ENCODE measurements at regions not wholly inside any gene's neighbourhood (a gene's known extent, or its start where the extent isn't known, plus 50 kb on each side); places are given as distances from the start of the nearest gene placed in this dataset.

DNA sequence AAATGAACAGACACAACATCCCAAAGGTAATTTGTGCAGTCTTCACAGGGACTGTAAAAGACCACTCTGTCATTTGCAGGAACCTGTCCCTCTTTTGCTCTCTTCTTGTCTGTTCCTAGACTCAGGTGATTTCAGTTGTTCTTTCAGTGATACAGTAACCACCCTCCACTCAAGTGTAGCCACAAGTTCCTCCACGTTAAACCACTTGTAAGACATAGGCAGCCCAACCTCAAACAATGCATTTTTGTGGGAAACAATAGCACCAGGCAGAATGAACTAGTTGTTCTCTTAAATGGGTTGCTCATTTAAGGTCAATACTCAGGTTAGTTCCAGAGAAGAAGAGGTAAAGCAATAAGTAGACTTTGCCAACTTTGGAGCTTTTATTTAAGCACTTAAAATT, 359.4 kb downstream of the MZT1 start:
- no peak overlapping the region for H3K9ac ChIP-seq
- TF ChIP-seq CTCF (IDR thresholded peaks at IDR 0.05), result no peak
- H3K36me3 ChIP-seq (ENCODE audit: control insufficient read depth, insufficient read depth, low read length), result no peaks in the 10 kb centered on the region
- no peaks in the 10 kb centered on the region for H3K4me1 ChIP-seq
- no peak overlapping the region for H3K27ac ChIP-seq
- H3K9me3 ChIP-seq (ENCODE audit: control insufficient read depth, low read length), result no peaks in the 10 kb centered on the region
- H3K79me2 ChIP-seq, result no peaks in the 10 kb centered on the region
- no peaks in the 10 kb centered on the region for H3K27me3 ChIP-seq (ENCODE audit: control insufficient read depth, insufficient read depth, low read length)
- no peak overlapping the region for H3K4me2 ChIP-seq (ENCODE audit: low read length)
- no peak overlapping the region for H3K4me3 ChIP-seq (ENCODE audit: low read depth, low read length)
- H2AFZ ChIP-seq, result no peak overlapping the region

DNA sequence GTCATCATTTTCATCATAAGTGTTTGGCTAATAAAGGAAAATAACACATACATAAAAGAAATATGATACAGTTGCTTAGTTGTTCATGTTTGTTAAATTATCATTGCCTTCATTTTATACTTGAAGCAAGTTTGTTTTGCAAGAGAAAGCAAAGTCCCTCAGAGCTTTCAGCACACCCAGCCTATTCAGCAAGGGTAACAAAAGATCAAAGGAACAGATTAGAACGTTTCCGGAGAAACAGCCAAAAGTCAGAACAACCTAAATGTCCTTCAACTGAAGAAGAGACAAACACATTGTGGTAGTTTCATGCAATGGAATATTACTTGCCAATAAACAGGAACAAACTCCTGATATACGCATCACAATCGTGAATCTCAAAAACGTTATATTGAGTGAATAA, 380.7 kb downstream of the MZT1 start:
- Histone ChIP-seq H3K36me3 (ENCODE audit: control insufficient read depth, insufficient read depth, low read length) (no peaks in the 10 kb centered on the region), H3K4me3 (ENCODE audit: low read depth, low read length) (no peak overlapping the region), H3K9ac (no peak overlapping the region), H3K4me2 (ENCODE audit: low read length) (no peak overlapping the region), H3K27ac (no peak overlapping the region), H2AFZ (no peak overlapping the region), H3K9me3 (ENCODE audit: control insufficient read depth, low read length) (no peaks in the 10 kb centered on the region), H3K27me3 (ENCODE audit: control insufficient read depth, insufficient read depth, low read length) (no peaks in the 10 kb centered on the region), H3K4me1 (no peaks in the 10 kb centered on the region), H3K79me2 (no peaks in the 10 kb centered on the region)
- TF ChIP-seq CTCF (IDR thresholded peaks at IDR 0.05), result no peak

GRCh38 chr13:72342364-72342763, 385.1 kb downstream of the MZT1 start:
- Histone ChIP-seq H3K4me3 (ENCODE audit: low read depth, low read length) (no peak overlapping the region), H3K36me3 (ENCODE audit: control insufficient read depth, insufficient read depth, low read length) (no peaks in the 10 kb centered on the region)
- no peak for TF ChIP-seq CTCF (IDR thresholded peaks at IDR 0.05)

DNA sequence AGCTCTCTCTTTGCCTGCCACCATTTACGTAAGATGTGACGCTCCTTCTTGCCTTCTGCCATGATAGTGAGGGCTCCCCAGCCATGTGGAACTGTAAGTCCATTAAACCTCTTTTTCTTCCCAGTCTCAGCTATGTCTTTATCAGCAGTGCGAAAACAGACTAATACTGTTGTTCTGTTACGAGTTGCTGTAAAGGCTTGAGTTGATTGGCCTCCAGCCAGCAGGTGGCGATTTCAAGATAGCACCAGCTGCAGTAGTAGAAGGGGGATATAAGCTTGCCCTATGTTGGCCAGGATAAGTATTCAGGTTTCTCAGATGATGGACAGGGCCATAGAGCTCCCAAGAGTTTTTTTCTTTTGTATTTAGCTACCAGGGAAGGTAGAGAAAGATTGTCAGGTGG, 385.5 kb downstream of the MZT1 start:
- H3K27me3 ChIP-seq (ENCODE audit: control insufficient read depth, insufficient read depth, low read length), result no peaks in the 10 kb centered on the region
- H3K9ac ChIP-seq, result no peak overlapping the region
- H2AFZ ChIP-seq, result no peak overlapping the region
- H3K4me2 ChIP-seq (ENCODE audit: low read length), result no peak overlapping the region
- H3K4me1 ChIP-seq, result no peaks in the 10 kb centered on the region
- TF ChIP-seq CTCF (IDR thresholded peaks at IDR 0.05), result no peak
- H3K36me3 ChIP-seq (ENCODE audit: control insufficient read depth, insufficient read depth, low read length), result no peaks in the 10 kb centered on the region
- no peak overlapping the region for H3K27ac ChIP-seq
- no peak overlapping the region for H3K4me3 ChIP-seq (ENCODE audit: low read depth, low read length)
- H3K9me3 ChIP-seq (ENCODE audit: control insufficient read depth, low read length), result no peaks in the 10 kb centered on the region
- no peaks in the 10 kb centered on the region for H3K79me2 ChIP-seq

More at GRCh38 chr13:72342364-72342763, 385.1 kb downstream of the MZT1 start:
- Histone ChIP-seq H3K27me3 (ENCODE audit: control insufficient read depth, insufficient read depth, low read length) (no peaks in the 10 kb centered on the region), H3K4me1 (no peaks in the 10 kb centered on the region), H3K9me3 (ENCODE audit: control insufficient read depth, low read length) (no peaks in the 10 kb centered on the region), H2AFZ (no peak overlapping the region), H3K4me2 (ENCODE audit: low read length) (no peak overlapping the region), H3K27ac (no peak overlapping the region), H3K9ac (no peak overlapping the region), H3K79me2 (no peaks in the 10 kb centered on the region)

DNA sequence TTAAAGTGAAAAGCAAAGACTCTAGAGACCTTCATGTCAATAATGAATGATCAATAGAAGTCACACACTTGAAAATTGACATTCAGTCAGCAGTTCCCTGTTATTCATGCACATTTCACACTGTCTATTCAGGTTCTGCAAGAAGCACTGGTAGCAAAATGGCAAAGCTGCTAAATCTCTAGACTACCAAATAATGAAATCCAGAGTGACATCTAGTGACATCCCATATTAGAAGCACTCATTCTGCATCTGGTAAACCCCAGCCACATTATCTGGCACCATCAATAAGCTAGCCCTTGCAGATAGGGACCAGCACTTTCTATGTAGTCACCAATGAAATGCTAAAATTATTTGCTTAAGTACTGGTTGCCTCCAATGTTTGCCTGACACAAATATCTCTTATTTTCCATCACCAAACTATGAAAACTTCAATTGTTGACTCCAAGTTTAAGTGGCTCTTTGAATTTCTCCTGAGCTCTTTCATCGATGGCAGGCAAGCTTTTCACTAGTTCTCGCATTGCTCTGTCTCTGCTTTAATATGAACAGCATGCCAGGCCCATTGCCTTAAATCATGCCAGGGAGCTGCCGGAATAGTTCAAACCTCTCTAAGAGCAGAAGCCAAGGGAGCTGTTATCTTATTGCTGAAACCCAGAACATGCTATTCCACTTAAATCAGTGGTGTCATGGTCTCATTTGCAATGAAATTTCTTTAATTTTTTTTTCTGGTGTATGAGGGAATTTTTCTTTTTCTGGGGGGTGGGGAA, 409.9 kb downstream of the MZT1 start:
- no peak overlapping the region for H3K4me2 ChIP-seq (ENCODE audit: low read length)
- H3K9ac ChIP-seq, result no peak overlapping the region
- no peaks in the 10 kb centered on the region for H3K9me3 ChIP-seq (ENCODE audit: control insufficient read depth, low read length)
- H3K27ac ChIP-seq, result no peak overlapping the region
- H2AFZ ChIP-seq, result no peak overlapping the region
- no peaks in the 10 kb centered on the region for H3K36me3 ChIP-seq (ENCODE audit: control insufficient read depth, insufficient read depth, low read length)
- no peaks in the 10 kb centered on the region for H3K27me3 ChIP-seq (ENCODE audit: control insufficient read depth, insufficient read depth, low read length)
- no peaks in the 10 kb centered on the region for H3K4me1 ChIP-seq
- no peak for TF ChIP-seq CTCF (IDR thresholded peaks at IDR 0.05)
- no peaks in the 10 kb centered on the region for H3K79me2 ChIP-seq
- no peak overlapping the region for H3K4me3 ChIP-seq (ENCODE audit: low read depth, low read length)

Measured in parathyroid adenoma (tissue), 2 donors.